Stimulated activated CD8-positive, alpha-beta memory T cell treated with anti-CD3 and anti-CD28 coated beads, Interleukin-15, amount 100 ng/mL, for 24 hours (primary cell): ENCODE measurements at regions not wholly inside any gene's neighbourhood (a gene's known extent, or its start where the extent isn't known, plus 50 kb on each side); places are given as distances from the start of the nearest gene placed in this dataset.

ENCODE experiments used
- DNase-seq: peaks from one replicate; pipeline ENCODE4 v3.0.0-alpha.2; 2020; ENCODE audit warnings: low read depth

- DNase-seq: no peak
Measured at GRCh38 chr6:24987446-24988115, 51.8 kb upstream of the RIPOR2 start.

- no peak for DNase-seq
Measured at GRCh38 chr6:24988562-24988961, 52.8 kb upstream of the RIPOR2 start.

GRCh38 chr6:24990236-24990845 is 54.6 kb upstream of the RIPOR2 start:
- no peak for DNase-seq

GRCh38 chr6:24990944-24991809 is 55.4 kb upstream of the RIPOR2 start:
- DNase-seq: no peak

- DNase-seq: no peak
Measured at GRCh38 chr6:24991810-24992467, 56.2 kb upstream of the RIPOR2 start.

GRCh38 chr6:24994812-24995211 is 59.1 kb upstream of the RIPOR2 start:
- no peak for DNase-seq

GRCh38 chr6:24995270-24995669 is 59.5 kb upstream of the RIPOR2 start:
- DNase-seq: no peak

- no peak for DNase-seq
Measured at GRCh38 chr6:24996269-24996836, 60.6 kb upstream of the RIPOR2 start.

- no peak for DNase-seq
Measured at GRCh38 chr6:24997231-24997630, 61.5 kb upstream of the RIPOR2 start.

GRCh38 chr6:24997905-24998304 is 62.1 kb upstream of the RIPOR2 start:
- no peak for DNase-seq

GRCh38 chr6:25002326-25003091 is 66.7 kb upstream of the RIPOR2 start:
- no peak for DNase-seq

- no peak for DNase-seq
Measured at GRCh38 chr6:25004357-25004756, 68.6 kb upstream of the RIPOR2 start.

GRCh38 chr6:25005010-25005409 is 69.2 kb upstream of the RIPOR2 start:
- DNase-seq: no peak

GRCh38 chr6:25006075-25006474 is 70.3 kb upstream of the RIPOR2 start:
- DNase-seq: no peak

- DNase-seq: no peak
Measured at GRCh38 chr6:25006565-25007001, 70.8 kb upstream of the RIPOR2 start.

GRCh38 chr6:25007269-25007699 is 71.5 kb upstream of the RIPOR2 start:
- no peak for DNase-seq

GRCh38 chr6:25008707-25009392 is 73.1 kb upstream of the RIPOR2 start:
- no peak for DNase-seq

- no peak for DNase-seq
Measured at GRCh38 chr6:25009393-25009710, 73.6 kb upstream of the RIPOR2 start.

GRCh38 chr6:25010176-25010575 is 74.4 kb upstream of the RIPOR2 start:
- no peak for DNase-seq

GRCh38 chr6:25010902-25011625 is 75.3 kb upstream of the RIPOR2 start:
- DNase-seq: no peak
